ENCODE measurements at regions not wholly inside any gene's neighbourhood (a gene's known extent, or its start where the extent isn't known, plus 50 kb on each side); places are given as distances from the start of the nearest gene placed in this dataset.
"Not testable (repeated sequence)": the region's sequence is repeated elsewhere in the genome, so short reads cannot be mapped to it uniquely, and the experiment has no call there.

GRCh38 chr9:38171538-38171884, 102.5 kb upstream of the SHB start:
- ATAC-seq (no peak), DNase-seq (no peak)
- Histone ChIP-seq H3K27me3 (no peaks in the 10 kb centered on the region), H3K4me1 (no peaks in the 10 kb centered on the region), H3K9me3 (peaks cover 3 to 21% of the 10 kb centered on the region in 2 donors), H3K4me3 (no peak overlapping the region), H3K36me3 (no peaks in the 10 kb centered on the region), H3K27ac (no peak overlapping the region)
- intact Hi-C loops (cut with DNase I), result no loop called here
- TF ChIP-seq CTCF (IDR thresholded peaks at IDR 0.05), result no peak

GRCh38 chr9:38170763-38171537, 101.9 kb upstream of the SHB start:
- H3K27me3 ChIP-seq; H3K36me3 ChIP-seq; H3K4me3 ChIP-seq; DNase-seq; intact Hi-C loops (cut with DNase I); H3K27ac ChIP-seq; H3K4me1 ChIP-seq; ATAC-seq: not testable (repeated sequence)
- H3K9me3 ChIP-seq, result peaks cover 3 to 21% of the 10 kb centered on the region in 2 donors

GRCh38 chr9:38170155-38170554, 101.1 kb upstream of the SHB start:
- H3K36me3 ChIP-seq; DNase-seq; ATAC-seq; H3K27ac ChIP-seq; H3K4me3 ChIP-seq; H3K27me3 ChIP-seq; H3K4me1 ChIP-seq; intact Hi-C loops (cut with DNase I): not testable (repeated sequence)
- H3K9me3 ChIP-seq, result peaks cover 3 to 21% of the 10 kb centered on the region in 2 donors

GRCh38 chr9:38166501-38166900, 97.5 kb upstream of the SHB start:
- Histone ChIP-seq H3K9me3 (peaks cover 3 to 19% of the 10 kb centered on the region in 2 donors), H3K36me3 (no peaks in the 10 kb centered on the region), H3K4me1 (no peaks in the 10 kb centered on the region), H3K27ac (no peak overlapping the region), H3K27me3 (no peaks in the 10 kb centered on the region), H3K4me3 (no peak overlapping the region)
- DNase-seq (no peak), ATAC-seq (no peak)
- TF ChIP-seq CTCF (IDR thresholded peaks at IDR 0.05), result no peak
- intact Hi-C loops (cut with DNase I), result no loop called here

GRCh38 chr9:38164659-38165221, 95.7 kb upstream of the SHB start:
- H3K4me3 ChIP-seq, result no peak overlapping the region
- intact Hi-C loops (cut with DNase I), result loop anchor here in 1 of 2 donors (5.0 kb wide), 1 partner anchor 247 kb away; no protein-coding TSS in a partner anchor
- no peak for ATAC-seq
- no peaks in the 10 kb centered on the region for H3K27me3 ChIP-seq
- no peak for TF ChIP-seq CTCF (IDR thresholded peaks at IDR 0.05)
- no peaks in the 10 kb centered on the region for H3K36me3 ChIP-seq
- H3K4me1 ChIP-seq, result no peaks in the 10 kb centered on the region
- H3K27ac ChIP-seq, result no peak overlapping the region
- peaks cover under 1 to 2% of the 10 kb centered on the region in 2 donors for H3K9me3 ChIP-seq
- DNase-seq, result peak in 1 of 4 donors; percentile 7

- ATAC-seq, result no peak
- no peaks in the 10 kb centered on the region for H3K36me3 ChIP-seq
Observed at GRCh38 chr9:38163518-38163917, 94.5 kb upstream of the SHB start.

More at GRCh38 chr9:38163518-38163917, 94.5 kb upstream of the SHB start:
- no peak for DNase-seq
- H3K4me3 ChIP-seq, result no peak overlapping the region
- no peaks in the 10 kb centered on the region for H3K27me3 ChIP-seq
- H3K9me3 ChIP-seq, result no peaks in the 10 kb centered on the region
- H3K4me1 ChIP-seq, result no peaks in the 10 kb centered on the region
- no peak overlapping the region for H3K27ac ChIP-seq
- TF ChIP-seq CTCF (IDR thresholded peaks at IDR 0.05), result no peak
- intact Hi-C loops (cut with DNase I), result loop anchor here in 1 of 2 donors (5.0 kb wide), 1 partner anchor 246 kb away; no protein-coding TSS in a partner anchor

All from left lung (tissue), 4 donors.